ENCODE measurements at regions not wholly inside any gene's neighbourhood (a gene's known extent, or its start where the extent isn't known, plus 50 kb on each side); places are given as distances from the start of the nearest gene placed in this dataset.
"Not testable (repeated sequence)": the region's sequence is repeated elsewhere in the genome, so short reads cannot be mapped to it uniquely, and the experiment has no call there.

GRCh38 chrX:952816-953215 lies 259.6 kb downstream of the CRLF2 start:
- 69% methylated on average over 3 of the region's 5 CpGs for WGBS (ENCODE audit: insufficient coverage, low coverage, low lambda C conversion rate, missing lambda C conversion rate)
- Histone ChIP-seq H3K9me3 (no peaks in the 10 kb centered on the region), H3K4me3 (no peak overlapping the region), H3K27ac (no peak overlapping the region), H3K4me1 (no peaks in the 10 kb centered on the region), H3K36me3 (no peaks in the 10 kb centered on the region), H3K27me3 (no peaks in the 10 kb centered on the region)
- ATAC-seq (no peak), DNase-seq (no peak)
- intact Hi-C loops (cut with DNase I) = no loop called here
- TF ChIP-seq POLR2A (IDR thresholded peaks at IDR 0.05) (no peak), CTCF (IDR thresholded peaks at IDR 0.05) (no peak)

GRCh38 chrX:947262-947661 lies 265.2 kb downstream of the CRLF2 start:
- H3K4me1 ChIP-seq; H3K27ac ChIP-seq; H3K36me3 ChIP-seq; H3K4me3 ChIP-seq; H3K27me3 ChIP-seq; intact Hi-C loops (cut with DNase I); ATAC-seq; H3K9me3 ChIP-seq; DNase-seq: not testable (repeated sequence)
- 50% methylated on average over 3 of the region's 6 CpGs for WGBS (ENCODE audit: insufficient coverage, low coverage, low lambda C conversion rate, missing lambda C conversion rate)

- Histone ChIP-seq H3K36me3 (no peaks in the 10 kb centered on the region), H3K4me3 (no peak overlapping the region), H3K27me3 (no peaks in the 10 kb centered on the region), H3K9me3 (no peaks in the 10 kb centered on the region), H3K27ac (no peak overlapping the region), H3K4me1 (no peaks in the 10 kb centered on the region)
- DNase-seq (no peak), ATAC-seq (no peak)
- TF ChIP-seq CTCF (IDR thresholded peaks at IDR 0.05) (no peak), POLR2A (IDR thresholded peaks at IDR 0.05) (no peak)
- 36% methylated on average over 1 of the region's 1 CpG for WGBS (ENCODE audit: insufficient coverage, low coverage, low lambda C conversion rate, missing lambda C conversion rate)
- intact Hi-C loops (cut with DNase I) = no loop called here
Observed at GRCh38 chrX:943035-943434, 269.4 kb downstream of the CRLF2 start.

GRCh38 chrX:940691-941090 lies 271.8 kb downstream of the CRLF2 start:
- TF ChIP-seq POLR2A (IDR thresholded peaks at IDR 0.05) (no peak), CTCF (IDR thresholded peaks at IDR 0.05) (no peak)
- Histone ChIP-seq H3K27me3 (no peaks in the 10 kb centered on the region), H3K36me3 (no peaks in the 10 kb centered on the region), H3K4me3 (no peak overlapping the region), H3K27ac (no peak overlapping the region), H3K9me3 (no peaks in the 10 kb centered on the region), H3K4me1 (no peaks in the 10 kb centered on the region)
- intact Hi-C loops (cut with DNase I) = no loop called here
- WGBS (ENCODE audit: insufficient coverage, low coverage, low lambda C conversion rate, missing lambda C conversion rate) = 38% methylated on average over 8 of the region's 9 CpGs
- ATAC-seq (no peak), DNase-seq (no peak)

- no peaks in the 10 kb centered on the region for H3K27me3 ChIP-seq
- H3K36me3 ChIP-seq = no peaks in the 10 kb centered on the region
- H3K4me3 ChIP-seq = no peak overlapping the region
- no peaks in the 10 kb centered on the region for H3K9me3 ChIP-seq
- DNase-seq = no peak
- no peaks in the 10 kb centered on the region for H3K4me1 ChIP-seq
- ATAC-seq = no peak
- TF ChIP-seq CTCF (IDR thresholded peaks at IDR 0.05) (no peak), POLR2A (IDR thresholded peaks at IDR 0.05) (no peak)
- H3K27ac ChIP-seq = no peak overlapping the region
- intact Hi-C loops (cut with DNase I) = no loop called here
- 68% methylated on average over 18 of the region's 26 CpGs for WGBS (ENCODE audit: insufficient coverage, low coverage, low lambda C conversion rate, missing lambda C conversion rate)
Observed at GRCh38 chrX:936979-937769, 275.3 kb downstream of the CRLF2 start.
